ENCODE measurements at regions not wholly inside any gene's neighbourhood (a gene's known extent, or its start where the extent isn't known, plus 50 kb on each side); places are given as distances from the start of the nearest gene placed in this dataset.

GRCh38 chr14:81676395-81676794 is 142.7 kb upstream of the SEL1L start:
- TF ChIP-seq POLR2AphosphoS5 (IDR thresholded peaks at IDR 0.05; ENCODE audit: low read depth, low read length) (no peak), TAF1 (IDR thresholded peaks at IDR 0.05; ENCODE audit: borderline replicate concordance, low read depth, low read length) (no peak), POLR2A (IDR thresholded peaks at IDR 0.05; ENCODE audit: low read depth, low read length) (no peak)
- no peak for FAIRE-seq
- no peak for DNase-seq (ENCODE audit: insufficient read length)

DNA sequence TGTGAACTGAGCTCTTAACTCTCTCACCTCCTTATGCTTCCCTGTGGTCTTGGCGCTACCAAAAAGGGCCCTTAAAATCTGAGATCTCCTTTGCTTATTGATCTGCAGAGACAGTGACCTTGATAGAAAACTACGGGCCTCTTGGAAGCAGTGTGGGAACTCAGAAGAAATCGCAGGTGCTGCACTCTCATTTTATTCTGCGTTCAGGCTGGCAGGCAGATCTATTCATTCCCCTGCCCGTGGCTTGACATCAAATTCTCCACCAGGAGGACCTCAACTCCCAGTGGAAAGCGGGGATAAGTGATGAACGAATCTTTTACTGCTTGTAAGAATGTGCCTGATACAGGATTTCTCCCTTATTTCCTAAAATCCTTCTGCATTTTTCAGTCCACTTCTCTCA is 143.2 kb upstream of the SEL1L start:
- DNase-seq (ENCODE audit: insufficient read length) (no peak), FAIRE-seq (no peak)
- no peak for TF ChIP-seq POLR2A (IDR thresholded peaks at IDR 0.05; ENCODE audit: low read depth, low read length)
- TF ChIP-seq POLR2AphosphoS5 (IDR thresholded peaks at IDR 0.05; ENCODE audit: low read depth, low read length), result no peak
- no peak for TF ChIP-seq TAF1 (IDR thresholded peaks at IDR 0.05; ENCODE audit: borderline replicate concordance, low read depth, low read length)

GRCh38 chr14:81677736-81678135 is 144.1 kb upstream of the SEL1L start:
- FAIRE-seq (no peak), DNase-seq (ENCODE audit: insufficient read length) (no peak)
- TF ChIP-seq TAF1 (IDR thresholded peaks at IDR 0.05; ENCODE audit: borderline replicate concordance, low read depth, low read length) (no peak), POLR2A (IDR thresholded peaks at IDR 0.05; ENCODE audit: low read depth, low read length) (no peak), POLR2AphosphoS5 (IDR thresholded peaks at IDR 0.05; ENCODE audit: low read depth, low read length) (no peak)

DNA sequence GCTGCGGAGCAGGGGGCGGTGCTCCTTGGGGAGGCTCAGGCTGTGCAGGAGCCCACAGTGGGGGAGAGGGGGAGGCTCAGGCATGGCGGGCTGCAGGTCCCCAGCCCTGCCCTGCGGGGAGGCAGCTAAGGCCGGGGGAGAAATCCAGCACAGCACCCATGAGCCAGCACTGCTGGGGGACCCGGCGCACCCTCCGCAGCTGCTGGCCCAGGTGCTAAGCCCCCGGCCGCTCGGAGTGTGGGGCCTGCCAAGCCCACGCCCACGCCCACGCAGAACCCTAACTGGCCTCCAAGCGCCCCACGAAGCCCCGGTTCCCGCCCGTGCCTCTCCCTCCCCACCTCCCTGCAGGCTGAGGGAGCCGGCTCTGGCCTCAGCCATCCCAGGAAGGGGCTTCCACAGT is 145.6 kb upstream of the SEL1L start:
- DNase-seq (ENCODE audit: insufficient read length) (no peak), FAIRE-seq (no peak)
- no peak for TF ChIP-seq POLR2AphosphoS5 (IDR thresholded peaks at IDR 0.05; ENCODE audit: low read depth, low read length)
- no peak for TF ChIP-seq POLR2A (IDR thresholded peaks at IDR 0.05; ENCODE audit: low read depth, low read length)
- no peak for TF ChIP-seq TAF1 (IDR thresholded peaks at IDR 0.05; ENCODE audit: borderline replicate concordance, low read depth, low read length)

DNA sequence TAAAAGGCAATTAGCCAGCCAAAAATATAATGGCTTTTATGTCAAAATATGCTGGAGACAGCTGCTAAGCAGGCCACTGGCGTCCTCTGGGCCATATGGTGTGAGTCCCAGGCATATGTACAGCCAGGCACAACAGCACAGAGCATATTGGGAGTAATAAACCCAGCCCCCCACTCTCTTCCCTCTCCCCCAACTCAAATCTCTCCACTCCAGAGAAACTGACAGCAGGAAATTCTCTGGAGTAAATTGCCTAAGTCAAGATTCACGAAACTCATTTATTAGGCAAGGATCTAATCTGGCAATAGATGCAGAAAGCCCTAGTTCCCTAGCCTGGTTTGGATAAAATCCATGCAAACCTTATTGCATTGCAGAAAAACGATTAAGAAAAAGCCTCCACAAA is 147.9 kb upstream of the SEL1L start:
- DNase-seq (ENCODE audit: insufficient read length), result no peak
- TF ChIP-seq POLR2A (IDR thresholded peaks at IDR 0.05; ENCODE audit: low read depth, low read length) (no peak), TAF1 (IDR thresholded peaks at IDR 0.05; ENCODE audit: borderline replicate concordance, low read depth, low read length) (no peak), POLR2AphosphoS5 (IDR thresholded peaks at IDR 0.05; ENCODE audit: low read depth, low read length) (no peak)
- no peak for FAIRE-seq

- no peak for TF ChIP-seq POLR2A (IDR thresholded peaks at IDR 0.05; ENCODE audit: low read depth, low read length)
- no peak for TF ChIP-seq TAF1 (IDR thresholded peaks at IDR 0.05; ENCODE audit: borderline replicate concordance, low read depth, low read length)
- no peak for TF ChIP-seq POLR2AphosphoS5 (IDR thresholded peaks at IDR 0.05; ENCODE audit: low read depth, low read length)
- FAIRE-seq, result no peak
- no peak for DNase-seq (ENCODE audit: insufficient read length)
Observed at GRCh38 chr14:81682134-81682533, 148.5 kb upstream of the SEL1L start.

GRCh38 chr14:81682701-81683100 is 149.0 kb upstream of the SEL1L start:
- DNase-seq (ENCODE audit: insufficient read length) (no peak), FAIRE-seq (no peak)
- TF ChIP-seq POLR2A (IDR thresholded peaks at IDR 0.05; ENCODE audit: low read depth, low read length), result no peak
- no peak for TF ChIP-seq POLR2AphosphoS5 (IDR thresholded peaks at IDR 0.05; ENCODE audit: low read depth, low read length)
- no peak for TF ChIP-seq TAF1 (IDR thresholded peaks at IDR 0.05; ENCODE audit: borderline replicate concordance, low read depth, low read length)

DNA sequence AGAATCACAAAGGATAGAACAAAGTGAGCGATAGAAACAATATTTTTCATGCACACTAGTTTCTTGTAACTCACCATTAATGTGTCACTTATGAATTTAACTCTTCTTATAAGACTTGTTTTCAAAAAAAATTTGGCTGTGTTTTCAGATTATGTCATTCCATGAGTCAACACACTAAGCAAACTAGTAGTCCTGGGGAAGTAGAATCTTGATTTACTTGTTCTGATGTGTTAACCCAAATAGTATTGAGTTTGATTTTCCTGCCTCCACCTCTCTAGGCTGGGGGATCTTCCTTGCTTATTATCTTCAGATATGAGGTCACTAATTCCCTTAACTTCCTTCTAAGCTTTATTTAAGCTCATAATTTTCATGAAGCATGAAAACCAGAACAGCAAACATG is 151.0 kb upstream of the SEL1L start:
- FAIRE-seq (no peak), DNase-seq (ENCODE audit: insufficient read length) (no peak)
- no peak for TF ChIP-seq TAF1 (IDR thresholded peaks at IDR 0.05; ENCODE audit: borderline replicate concordance, low read depth, low read length)
- no peak for TF ChIP-seq POLR2A (IDR thresholded peaks at IDR 0.05; ENCODE audit: low read depth, low read length)
- TF ChIP-seq POLR2AphosphoS5 (IDR thresholded peaks at IDR 0.05; ENCODE audit: low read depth, low read length), result no peak

- DNase-seq (ENCODE audit: insufficient read length) (no peak), FAIRE-seq (no peak)
- TF ChIP-seq POLR2A (IDR thresholded peaks at IDR 0.05; ENCODE audit: low read depth, low read length) (no peak), POLR2AphosphoS5 (IDR thresholded peaks at IDR 0.05; ENCODE audit: low read depth, low read length) (no peak), TAF1 (IDR thresholded peaks at IDR 0.05; ENCODE audit: borderline replicate concordance, low read depth, low read length) (no peak)
Observed at GRCh38 chr14:81686512-81686911, 152.9 kb upstream of the SEL1L start.

- FAIRE-seq (no peak), DNase-seq (ENCODE audit: insufficient read length) (no peak)
- TF ChIP-seq TAF1 (IDR thresholded peaks at IDR 0.05; ENCODE audit: borderline replicate concordance, low read depth, low read length) (no peak), POLR2AphosphoS5 (IDR thresholded peaks at IDR 0.05; ENCODE audit: low read depth, low read length) (no peak), POLR2A (IDR thresholded peaks at IDR 0.05; ENCODE audit: low read depth, low read length) (no peak)
Observed at GRCh38 chr14:81691931-81692330, 158.3 kb upstream of the SEL1L start.

DNA sequence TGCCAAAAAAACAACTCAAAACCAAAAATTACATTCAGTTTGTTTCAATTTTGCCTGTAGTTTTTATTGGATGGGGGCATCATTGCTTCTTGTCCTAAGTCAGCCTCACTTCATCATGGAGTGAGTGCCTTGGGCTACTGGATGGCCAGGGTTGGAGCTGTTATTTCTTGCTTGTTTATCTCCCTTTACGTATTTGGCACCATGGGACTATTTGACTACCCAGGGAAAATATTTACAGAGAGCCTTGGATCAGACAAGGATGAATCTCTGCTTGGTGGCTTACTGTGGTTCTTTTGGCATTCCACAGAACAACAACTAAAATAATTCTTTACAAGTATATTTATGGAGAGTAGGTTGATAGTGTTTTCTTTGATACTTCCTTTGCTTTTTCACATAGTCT is 160.8 kb upstream of the SEL1L start:
- no peak for TF ChIP-seq TAF1 (IDR thresholded peaks at IDR 0.05; ENCODE audit: borderline replicate concordance, low read depth, low read length)
- TF ChIP-seq POLR2A (IDR thresholded peaks at IDR 0.05; ENCODE audit: low read depth, low read length), result no peak
- DNase-seq (ENCODE audit: insufficient read length), result no peak
- FAIRE-seq, result no peak

DNA sequence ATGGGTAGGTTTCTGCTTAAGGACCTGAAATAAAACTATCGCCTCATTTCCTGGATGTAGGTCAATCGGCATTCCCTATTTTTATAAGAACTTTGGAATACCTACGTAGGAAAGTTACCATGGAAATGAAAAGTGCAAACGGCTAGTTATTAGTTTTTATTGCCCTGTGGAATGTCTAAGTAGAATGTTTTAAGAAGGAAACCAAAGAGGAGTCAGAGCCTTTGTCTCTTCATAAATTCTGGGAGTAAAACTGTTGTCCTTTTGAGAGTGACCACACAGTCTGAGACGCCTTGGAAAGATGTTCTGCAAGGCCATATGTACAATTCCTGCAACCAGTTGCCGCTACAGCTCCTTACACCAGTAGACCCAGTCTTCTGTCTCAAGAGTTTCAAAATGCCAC is 176.0 kb upstream of the SEL1L start:
- DNase-seq (ENCODE audit: insufficient read length), result no peak
- no peak for TF ChIP-seq POLR2AphosphoS5 (IDR thresholded peaks at IDR 0.05; ENCODE audit: low read depth, low read length)
- no peak for TF ChIP-seq TAF1 (IDR thresholded peaks at IDR 0.05; ENCODE audit: borderline replicate concordance, low read depth, low read length)
- TF ChIP-seq POLR2A (IDR thresholded peaks at IDR 0.05; ENCODE audit: low read depth, low read length), result no peak
- FAIRE-seq, result no peak
